ENCODE measurements at regions not wholly inside any gene's neighbourhood (a gene's known extent, or its start where the extent isn't known, plus 50 kb on each side); places are given as distances from the start of the nearest gene placed in this dataset.
"Not testable (repeated sequence)": the region's sequence is repeated elsewhere in the genome, so short reads cannot be mapped to it uniquely, and the experiment has no call there.

DNA sequence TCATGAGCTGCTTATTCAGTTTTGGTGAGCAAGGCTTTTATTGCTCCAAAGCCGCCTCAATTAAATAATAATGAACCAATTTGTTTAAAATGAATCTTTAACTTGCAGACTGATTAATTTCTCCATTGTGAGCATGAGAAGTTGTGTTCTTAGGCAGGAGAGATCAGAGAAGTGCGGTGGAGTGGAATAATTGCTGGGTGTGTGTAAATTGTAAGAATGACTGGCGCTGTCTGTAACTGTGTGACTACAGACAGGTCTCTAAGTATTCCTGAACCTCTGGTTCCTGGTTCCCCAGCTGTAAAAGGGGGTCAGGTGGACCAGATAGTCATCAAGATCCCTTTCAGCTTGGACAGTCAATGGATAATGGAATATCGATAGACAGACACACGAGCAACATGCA lies 98.0 kb upstream of the EFEMP1 start:
- no peak for DNase-seq

DNA sequence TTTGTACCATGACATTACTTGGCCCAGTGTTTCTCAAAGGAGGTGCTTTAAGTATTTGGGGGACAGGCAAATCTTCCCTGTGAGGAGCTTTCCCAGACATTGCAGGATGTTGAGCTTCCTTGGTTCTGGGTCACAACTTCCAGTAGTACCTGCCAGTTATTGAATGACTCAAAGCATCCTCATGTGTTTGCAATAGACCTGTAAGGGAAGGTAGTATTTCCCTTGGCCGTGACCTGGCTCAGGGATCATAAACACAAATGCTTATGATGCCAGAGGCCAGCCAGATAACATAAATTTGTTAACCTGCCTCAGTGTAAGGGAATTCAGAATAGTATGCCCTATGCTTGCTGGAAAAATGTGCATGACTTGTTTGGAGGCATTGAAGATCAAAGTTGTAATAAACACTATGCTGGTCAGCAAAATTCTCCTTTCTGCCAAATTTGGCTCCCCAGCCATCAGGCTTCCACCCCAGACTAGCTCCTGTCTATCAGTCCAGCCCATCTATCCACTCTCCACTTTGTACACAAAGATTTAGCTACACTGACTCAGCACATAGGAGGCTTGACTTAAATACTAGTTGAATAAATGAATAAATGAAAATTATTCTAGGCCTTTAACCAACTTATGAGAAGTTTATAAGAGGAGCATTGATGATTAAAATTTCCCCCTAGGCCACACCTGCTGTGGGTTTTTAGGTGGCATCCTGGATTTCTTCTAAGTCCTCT lies 102.0 kb upstream of the EFEMP1 start:
- DNase-seq, result no peak

DNA sequence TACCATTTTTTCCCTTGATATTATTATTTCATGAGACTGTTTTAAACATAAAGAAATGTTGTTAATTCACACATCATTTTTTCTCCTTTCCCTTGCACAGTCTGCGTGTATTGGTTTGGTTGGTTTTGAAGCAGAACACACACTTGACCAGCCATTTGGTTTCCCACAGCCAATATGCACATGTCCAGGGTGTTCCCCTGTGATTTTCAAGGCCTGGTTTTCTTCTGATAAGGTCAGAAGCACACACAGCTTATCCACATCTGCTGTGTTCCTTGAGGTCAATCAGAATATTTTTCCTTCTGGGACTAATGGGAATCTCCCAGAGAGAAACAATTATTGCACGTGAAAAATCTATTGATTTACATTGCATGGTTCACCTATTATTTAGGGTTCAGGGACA lies 103.2 kb upstream of the EFEMP1 start:
- DNase-seq, result no peak

DNA sequence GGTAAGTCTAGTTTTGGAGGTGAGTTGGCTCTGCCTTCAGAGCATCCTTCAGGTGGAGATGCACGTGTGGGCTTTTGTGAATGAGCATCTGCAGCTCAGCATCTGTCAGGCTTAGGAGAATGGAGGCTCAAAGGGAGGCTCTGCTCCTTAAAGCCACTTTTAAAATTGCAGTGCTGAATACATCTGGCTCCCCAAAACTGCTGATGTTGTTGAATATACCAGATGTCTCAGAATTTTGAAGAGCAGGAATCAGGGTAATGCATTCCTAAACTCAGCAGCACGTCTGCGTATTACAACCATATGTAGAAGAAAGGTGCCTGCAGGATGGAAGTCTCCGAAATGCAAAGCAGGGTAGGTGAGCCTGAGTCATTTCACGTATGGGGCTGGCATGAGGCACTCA lies 106.5 kb upstream of the EFEMP1 start:
- no peak for DNase-seq

DNA sequence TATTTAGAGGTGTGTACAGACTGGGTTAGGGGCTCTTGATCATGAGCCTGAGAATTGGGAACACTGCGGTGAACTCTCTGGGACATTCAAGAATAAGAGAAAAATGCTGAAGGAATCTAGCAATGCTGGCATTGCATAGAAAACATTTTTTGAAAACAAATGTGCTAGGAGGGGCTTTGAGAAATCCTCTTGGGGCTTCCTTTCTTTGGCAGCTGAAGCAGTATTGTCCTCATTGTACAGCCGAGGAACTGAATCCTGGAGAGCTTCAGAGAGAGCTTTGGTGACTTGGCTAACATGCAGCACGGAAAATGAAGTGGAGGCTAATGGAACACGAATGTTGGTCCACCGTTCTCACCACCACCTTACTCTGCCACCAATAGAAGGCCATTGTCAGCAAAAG lies 107.3 kb upstream of the EFEMP1 start:
- DNase-seq, result no peak

DNA sequence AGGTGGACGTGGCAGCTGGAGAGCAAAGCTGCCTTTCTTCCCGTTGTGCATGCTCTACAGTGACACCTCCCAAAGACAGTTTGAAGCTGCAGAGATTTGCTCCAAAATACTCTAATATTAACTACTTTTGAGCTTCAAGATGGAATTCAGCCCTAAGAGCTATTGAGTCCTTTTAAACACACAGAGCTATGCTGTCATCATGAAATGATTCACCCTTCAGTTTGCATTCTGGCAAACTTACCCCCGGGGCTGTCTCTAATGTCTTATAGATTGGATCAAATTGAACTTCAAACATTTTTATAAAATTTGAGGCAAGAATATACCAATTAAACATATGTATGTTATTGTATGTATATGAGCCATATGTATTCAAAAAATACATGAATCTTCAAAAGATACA lies 110.7 kb upstream of the EFEMP1 start:
- DNase-seq, result no peak

DNA sequence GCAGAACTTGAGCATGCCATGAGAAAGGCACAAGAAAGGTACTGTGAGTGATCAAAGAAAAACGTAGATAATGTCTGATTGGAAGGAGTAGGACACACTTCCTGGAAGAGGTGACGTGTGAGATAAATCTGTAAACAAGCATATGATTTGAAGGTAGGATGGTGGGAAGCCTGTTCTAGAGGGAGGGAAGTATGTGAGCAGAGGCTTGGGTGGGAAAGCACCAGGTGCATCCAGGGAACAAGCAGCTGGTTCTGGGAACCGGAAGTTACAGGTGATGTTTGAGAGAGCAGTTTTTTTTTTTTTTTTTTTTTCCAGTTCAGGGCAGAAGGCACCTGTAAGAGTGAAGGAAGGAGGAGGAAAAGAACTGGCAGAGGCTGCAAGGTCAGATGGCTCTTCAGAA lies 116.6 kb upstream of the EFEMP1 start:
- DNase-seq, result no peak

DNA sequence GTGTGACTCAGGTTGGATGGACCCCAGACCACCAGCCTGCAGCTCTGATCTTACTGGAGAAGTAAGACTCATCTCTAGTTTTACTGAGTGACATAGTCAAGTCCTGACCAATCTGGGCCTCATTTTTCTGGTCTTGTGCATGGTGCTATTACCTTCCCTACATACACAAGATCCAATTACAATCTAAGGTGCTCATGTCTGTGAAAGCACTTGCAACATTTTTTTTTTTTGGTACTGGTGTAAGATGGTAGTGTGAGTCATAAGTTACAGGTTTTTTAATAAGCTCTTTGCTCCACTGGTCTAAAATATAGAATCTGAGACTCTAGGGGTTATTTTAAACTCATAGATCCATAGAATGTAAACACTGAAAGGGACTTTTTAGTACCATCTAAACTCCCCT lies 117.3 kb upstream of the EFEMP1 start:
- no peak for DNase-seq

DNA sequence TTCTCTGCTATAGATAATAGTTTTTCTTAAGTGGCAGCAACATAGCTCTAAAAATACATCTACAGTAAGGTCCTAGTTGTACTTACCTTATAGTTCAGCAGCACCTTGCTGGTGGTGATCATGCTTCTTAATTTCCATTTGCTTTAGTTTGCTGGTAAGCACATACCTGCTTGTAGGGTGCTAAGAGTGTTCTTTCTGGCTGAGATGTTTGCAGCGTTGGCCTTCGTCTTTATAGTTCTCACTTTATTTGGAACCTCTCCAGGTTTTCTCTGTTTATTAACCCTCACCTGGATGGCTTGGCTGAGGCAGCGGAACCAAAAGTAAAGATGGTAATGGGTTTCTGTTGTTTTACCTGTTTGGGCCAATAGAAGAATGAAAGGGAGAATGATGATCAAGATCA lies 123.6 kb upstream of the EFEMP1 start:
- DNase-seq, result peak; percentile 87

DNA sequence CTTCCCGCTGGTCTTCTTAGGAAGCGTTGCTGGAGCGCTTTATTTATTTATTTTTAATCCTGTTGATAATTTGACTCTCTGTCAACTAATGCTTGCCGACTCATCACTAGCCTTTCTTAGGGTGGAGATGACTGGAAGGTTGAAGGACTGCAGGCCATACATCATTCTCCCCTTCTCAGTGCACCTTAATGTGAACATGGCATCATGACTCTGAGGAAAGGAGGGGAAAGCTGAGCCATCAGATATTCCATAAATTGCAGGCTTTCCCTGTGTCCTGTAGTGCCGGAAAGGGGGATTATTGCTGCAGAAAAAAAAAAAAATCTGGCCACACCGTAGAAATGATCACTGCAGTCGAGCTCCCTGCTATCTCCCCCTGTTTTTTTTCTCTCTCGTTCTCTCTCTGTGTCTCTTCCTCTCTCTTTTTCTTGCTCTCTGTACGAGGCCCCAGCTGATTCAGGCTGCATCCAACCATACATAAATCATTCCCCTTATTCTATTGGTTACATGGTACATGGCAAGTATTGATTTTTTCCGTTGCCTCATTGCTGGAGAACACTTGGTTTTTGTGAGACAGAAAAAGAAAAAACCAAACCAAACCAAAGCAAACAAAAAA lies 125.8 kb upstream of the EFEMP1 start:
- DNase-seq, result peak; percentile 81

DNA sequence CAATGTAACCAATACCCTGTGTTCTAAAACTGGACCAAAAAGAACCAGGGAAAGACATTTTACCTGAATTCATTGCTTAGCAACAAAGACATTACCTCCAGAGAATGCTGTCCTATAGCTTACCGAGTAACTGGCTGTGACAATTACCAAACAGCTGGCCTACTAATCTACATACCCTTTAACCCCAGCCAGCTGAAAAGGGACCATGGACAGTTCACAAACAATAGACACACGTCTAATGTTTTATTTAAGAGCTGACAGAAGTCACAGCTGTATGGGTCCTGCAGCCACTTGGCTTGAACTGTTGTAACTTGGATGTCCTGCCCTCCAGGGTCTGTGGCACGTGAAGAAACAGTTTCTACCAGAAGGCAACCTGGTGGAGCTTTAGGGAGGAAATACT lies 130.1 kb upstream of the EFEMP1 start:
- no peak for DNase-seq

DNA sequence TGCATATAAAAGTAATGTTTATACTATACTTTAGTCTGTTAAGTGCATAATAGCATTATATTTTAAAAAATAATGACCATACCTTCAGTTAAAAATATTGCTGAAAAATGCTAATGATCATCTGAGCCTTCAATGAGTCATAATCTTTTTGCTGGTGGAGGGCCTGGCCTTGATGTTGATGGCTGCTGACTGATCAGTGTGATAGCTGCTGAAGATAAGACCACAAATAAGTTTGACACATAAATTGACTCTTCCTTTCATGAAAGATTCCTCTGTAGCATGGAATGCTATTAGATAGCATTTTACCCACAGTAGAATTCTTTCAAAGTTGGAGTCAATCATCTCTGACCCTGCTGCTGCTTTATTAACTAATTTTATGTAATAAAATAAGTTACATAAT lies 128.4 kb upstream of the CCDC85A start:
- DNase-seq, result no peak

DNA sequence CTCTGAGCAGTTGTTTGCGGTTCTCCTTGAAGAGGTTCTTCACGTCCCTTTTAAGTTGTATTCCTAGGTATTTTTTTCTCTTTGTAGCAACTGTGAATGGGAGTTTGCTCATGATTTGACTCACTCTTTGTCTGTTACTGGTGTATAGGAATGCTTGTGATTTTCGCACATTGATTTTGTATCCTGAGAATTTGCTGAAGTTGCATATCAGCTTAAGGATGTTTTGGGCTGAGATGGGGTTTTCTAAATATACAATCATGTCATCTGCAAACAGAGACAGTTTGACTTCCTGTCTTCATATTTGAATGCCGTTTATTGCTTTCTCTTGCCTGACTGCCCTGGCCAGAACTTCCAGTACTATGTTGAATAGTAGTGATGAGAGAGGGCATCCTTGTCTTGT lies 122.5 kb upstream of the CCDC85A start:
- DNase-seq, result not testable (repeated sequence)

DNA sequence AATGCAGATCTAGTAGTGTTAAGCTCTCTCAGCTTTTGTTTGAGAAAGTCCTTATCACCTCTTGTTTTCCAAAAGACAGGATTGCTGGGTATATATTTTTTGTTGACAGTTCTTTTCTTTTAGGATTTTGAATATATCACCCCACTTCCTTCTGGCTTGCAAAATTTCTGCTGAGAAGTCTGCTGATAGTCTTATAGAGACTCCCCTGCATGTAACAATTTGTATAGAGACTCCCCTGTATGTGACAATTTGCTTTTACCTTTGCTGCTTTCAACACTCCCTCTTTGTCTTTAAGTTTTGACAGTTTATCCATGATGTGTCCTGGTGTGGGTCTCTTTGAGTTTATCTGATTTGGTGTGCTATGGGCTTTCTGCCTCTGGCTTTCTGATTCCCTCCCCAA lies 115.0 kb upstream of the CCDC85A start:
- no peak for DNase-seq

DNA sequence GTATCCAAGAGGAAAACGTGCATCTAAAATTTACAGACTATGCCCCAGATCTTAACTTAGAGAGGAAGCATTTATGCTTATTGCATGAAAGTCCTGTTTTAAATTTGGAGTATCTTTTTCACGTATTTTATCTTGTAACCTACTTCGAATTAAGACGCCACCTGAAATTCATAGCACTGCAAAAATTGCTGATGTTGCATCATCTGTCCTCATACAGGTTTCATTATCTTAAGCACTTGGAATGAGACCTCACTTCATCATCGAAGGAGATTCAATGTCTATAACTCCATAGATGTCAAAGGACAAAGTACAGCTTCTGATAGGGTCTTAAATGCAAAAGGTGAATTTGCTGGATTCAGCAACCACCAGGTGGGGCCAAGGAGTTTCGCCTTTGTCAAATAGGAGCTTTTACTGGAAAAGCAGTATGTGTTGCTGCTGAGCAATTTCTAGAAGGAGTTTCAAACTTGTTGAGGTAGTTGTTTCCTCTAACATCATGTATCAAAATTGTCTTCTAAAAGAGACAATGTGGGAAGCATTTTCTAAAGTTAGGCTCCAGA lies 106.4 kb upstream of the CCDC85A start:
- peak; percentile 9 for DNase-seq

DNA sequence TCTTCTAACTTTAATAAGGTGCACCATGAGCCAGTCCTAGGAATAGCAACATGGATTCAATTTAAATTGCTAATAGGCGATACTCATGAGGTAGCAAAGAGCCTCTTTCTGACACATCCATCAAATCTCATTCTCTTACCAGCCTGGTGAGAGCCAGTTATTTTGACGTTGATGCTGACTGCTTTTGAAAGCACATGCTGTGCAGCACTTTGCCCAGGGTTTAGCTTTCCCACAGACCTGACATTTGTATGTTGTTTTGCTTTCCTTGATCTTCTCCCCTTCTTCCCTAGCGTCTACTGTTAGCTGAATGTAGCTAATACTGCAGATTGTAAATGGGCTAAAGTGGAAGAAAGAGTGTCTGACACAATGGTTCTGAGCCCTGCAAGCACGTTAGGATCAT lies 101.1 kb upstream of the CCDC85A start:
- no peak for DNase-seq

DNA sequence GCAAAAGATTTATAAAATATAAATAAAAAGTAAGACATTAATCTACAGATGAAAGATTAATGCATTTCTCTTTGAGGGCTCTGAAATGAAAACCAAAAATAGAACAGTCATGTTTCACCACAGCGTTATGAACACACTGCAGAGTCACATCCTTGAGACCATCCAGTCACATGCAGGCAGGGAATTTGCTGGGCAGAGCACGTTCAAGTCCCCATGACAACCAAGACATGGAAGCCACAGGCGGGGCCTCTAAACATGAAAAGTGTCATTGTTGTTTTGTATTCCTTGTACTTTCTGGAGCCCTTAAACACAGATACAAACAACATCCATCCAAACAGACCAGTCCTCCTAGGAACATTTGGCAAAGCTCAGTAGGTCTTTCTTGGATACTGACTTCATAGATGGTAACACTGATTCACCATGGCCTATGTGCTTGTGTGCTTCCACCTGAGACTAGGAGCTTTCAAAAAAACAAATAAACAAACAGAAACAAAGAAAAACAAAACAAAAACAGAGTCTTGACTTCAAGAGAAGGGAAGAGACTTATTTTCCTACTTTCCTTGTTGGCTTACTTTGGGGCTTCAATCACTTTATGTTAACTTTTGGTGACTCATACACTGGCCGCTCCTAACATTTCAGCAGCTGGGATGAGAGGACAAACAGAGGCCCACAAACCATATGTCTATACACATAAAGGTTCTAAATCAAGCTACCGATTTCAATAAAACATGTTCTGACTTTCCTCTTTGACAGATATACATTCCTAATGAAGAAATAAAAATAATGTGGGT lies 99.5 kb upstream of the CCDC85A start:
- DNase-seq, result no peak

DNA sequence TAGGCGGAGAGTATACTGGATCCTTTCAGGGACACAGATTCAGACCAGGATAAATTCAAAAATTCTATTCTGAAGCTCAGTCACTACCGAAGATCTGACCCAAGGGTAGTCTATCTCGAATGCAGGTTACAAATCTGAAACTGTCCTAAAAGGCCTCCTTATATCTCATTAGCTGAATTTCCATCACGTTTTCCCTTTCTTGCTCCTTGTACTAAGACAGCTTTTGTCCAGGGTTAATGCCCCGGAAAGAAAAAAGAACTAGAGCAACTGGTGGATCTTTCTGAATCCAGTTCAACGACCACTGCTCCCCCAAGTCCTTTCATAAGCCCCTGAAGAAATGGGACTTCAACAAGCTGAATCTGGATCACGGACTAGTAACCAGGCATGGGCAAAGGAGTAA lies 97.5 kb upstream of the CCDC85A start:
- DNase-seq, result no peak

DNA sequence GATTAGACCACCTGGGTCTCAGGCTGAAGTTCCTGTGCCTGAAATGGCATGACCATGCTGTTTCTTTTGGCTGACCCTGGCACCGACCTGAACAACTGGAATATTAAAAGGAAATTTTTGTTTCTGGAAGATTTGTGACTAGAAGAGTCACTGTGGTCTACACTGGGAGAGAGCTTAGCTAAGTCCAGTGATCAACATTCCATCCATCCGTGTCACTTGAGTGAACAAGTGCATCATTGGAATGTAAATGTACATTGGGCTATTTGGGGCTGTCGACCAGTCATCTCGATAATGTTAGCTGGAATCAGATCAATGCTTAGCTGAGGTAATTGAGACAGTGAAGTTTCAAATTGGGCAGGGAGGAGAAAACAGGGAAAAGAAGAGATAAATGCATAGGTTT lies 95.4 kb upstream of the CCDC85A start:
- no peak for DNase-seq

DNA sequence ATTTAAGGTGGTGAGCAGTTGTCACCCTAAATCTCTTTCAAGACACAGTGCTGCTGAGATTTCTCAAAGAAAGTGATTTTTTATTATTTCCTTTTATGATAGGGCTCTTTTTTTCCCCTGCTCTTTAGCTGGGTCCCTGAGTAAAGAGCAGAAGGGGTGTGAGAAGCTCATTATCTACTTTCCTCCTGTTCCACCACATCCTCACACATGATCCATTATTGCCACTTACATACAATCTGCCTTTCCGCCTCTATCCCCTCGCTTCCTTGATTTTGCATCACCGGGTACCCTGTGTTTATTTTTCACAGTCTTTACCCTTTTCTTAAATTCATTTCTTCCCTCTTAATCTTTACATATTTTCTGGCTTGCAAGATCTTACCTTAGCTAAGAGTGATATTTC lies 93.9 kb upstream of the CCDC85A start:
- no peak for DNase-seq

DNA sequence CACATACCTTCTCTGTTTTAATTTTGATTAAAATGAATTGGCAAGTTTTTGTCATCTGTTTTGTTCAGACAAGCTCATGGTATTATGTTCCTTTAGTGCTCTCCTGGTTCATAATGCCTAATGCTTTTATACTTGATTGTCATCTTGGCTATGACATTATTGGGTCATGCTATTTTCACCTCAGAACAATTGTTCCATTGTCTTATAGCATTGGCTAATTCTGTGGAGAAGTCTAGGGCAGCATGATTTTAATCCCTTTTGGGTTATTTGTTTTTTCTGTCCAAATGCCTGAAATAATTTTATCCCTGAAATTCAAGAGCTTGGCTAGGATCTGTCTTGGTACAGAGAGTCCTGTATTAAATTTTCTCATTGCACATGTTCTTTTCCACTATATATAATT lies 83.8 kb upstream of the CCDC85A start:
- DNase-seq, result no peak

DNA sequence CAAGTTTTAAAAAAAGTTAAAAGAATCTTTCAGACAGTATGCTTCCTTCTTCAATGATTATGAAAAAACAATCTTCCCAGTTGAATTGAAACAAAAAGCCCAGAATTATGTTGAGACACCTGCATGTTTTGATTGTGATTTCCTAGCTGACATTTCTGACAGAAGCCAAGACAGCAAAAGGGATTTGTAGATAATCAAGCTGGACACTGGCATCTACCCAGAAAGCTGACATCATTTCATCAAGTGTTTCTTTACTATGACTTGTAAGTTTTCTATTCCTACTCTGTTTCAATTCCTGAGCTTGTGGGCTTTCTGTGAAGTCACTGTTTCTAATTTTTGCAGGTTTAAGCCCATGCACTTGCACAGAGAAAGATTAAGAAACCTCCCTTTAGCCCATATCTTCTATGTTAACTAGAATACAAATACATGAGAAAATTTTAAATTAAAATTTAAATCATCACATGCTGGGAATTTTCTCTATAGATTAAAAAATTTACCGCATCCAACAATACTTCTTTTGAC lies 82.9 kb upstream of the CCDC85A start:
- no peak for DNase-seq

DNA sequence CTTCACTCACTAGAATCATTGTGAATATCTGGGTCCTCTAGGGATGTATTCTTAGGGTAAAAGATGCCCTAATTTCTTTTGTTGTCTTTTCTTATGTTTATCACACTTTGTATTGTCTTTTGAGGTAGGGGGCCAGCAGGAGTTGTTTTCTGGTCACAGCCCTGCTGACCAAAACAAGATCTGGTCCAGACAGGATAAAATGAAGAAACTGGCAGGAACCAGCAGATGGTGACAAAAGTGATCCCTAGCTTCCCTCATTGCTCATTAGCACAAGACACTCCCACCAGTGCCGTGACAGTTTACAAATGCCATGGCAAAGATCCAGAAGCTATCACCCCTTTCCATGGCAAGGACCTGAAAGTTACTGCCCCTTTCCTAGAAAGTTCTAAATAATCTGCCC lies 81.7 kb upstream of the CCDC85A start:
- DNase-seq, result no peak

DNA sequence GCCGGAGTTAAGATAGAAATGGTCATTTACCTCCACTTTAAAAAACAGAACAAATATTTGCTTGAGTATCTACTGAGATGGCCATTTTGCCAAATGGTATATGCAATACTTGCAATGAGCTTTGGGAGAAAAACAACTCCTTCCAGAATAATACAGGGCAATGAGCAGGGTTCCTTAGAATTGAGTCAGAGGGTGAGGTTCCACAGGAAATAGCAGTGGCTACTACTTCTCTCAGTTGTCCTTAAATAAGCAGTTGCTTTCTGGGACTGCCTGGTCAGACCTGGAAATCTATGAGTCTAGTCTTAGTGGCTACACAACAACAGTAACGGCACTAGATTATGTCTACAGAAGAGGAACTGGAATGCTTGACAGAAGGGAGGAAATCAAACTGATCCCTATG lies 80.9 kb upstream of the CCDC85A start:
- no peak for DNase-seq
